GM12878 (cell line): ENCODE measurements at regions not wholly inside any gene's neighbourhood (a gene's known extent, or its start where the extent isn't known, plus 50 kb on each side); places are given as distances from the start of the nearest gene placed in this dataset.

Experiments used
- ATAC-seq: fragments of 200-7000 bp; cut with Tn5 transposase; 3 replicates; pipeline ENCODE4 v1.9.1; 2020; ENCODE audit warnings: mild to moderate bottlenecking, moderate library complexity
- BruUV-seq: library from RNA; stranded (reverse); fragments of 400-500 nt; replicated peaks from 2 replicates; lab custom pipeline; 2021; lab: Mats Ljungman, UMichigan
- CTCF ChIA-PET: fragments of 300-600 bp; sonication (Branson Sonifier 250); formaldehyde crosslinking; extraction: SDS; loops from one replicate; lab custom pipeline; 2021; ENCODE audit warnings: inconsistent platforms; lab: Yijun Ruan, JAX
- POLR2A ChIA-PET: fragments of 350-600 bp; formaldehyde crosslinking; extraction: SDS; loops from one replicate; lab custom pipeline; 2021; ENCODE audit warnings: inconsistent platforms; lab: Charles Lee
- RAD21 ChIA-PET: fragments of 300-600 bp; sonication (Branson Sonifier 250); formaldehyde crosslinking; loops from one replicate; lab custom pipeline; 2023; ENCODE audit warnings: antibody characterized with exemption; ENCODE audit not compliant: unreplicated experiment; lab: Charles Lee
- SMC1A ChIA-PET: fragments of 300-600 bp; sonication (Branson Sonifier 250); formaldehyde crosslinking; loops from one replicate; lab custom pipeline; 2023; ENCODE audit not compliant: unreplicated experiment, uncharacterized antibody; lab: Charles Lee
- DNase-seq: peaks from one replicate; pipeline ENCODE4 v3.0.0-alpha.2; 2011; ENCODE audit warnings: low read depth, low spot score
- FAIRE-seq: peaks from 3 replicates; lab custom pipeline; 2011; peaks lifted over from hg19 to GRCh38; lab: Jason Lieb, UNC
- H2AFZ ChIP-seq: 2 replicates; pipeline ENCODE4 v1.6.0; 2011; ENCODE audit warnings: low read depth, low read length, control low read depth; ENCODE audit not compliant: control insufficient read depth
- H3K27ac ChIP-seq: 2 replicates; pipeline ENCODE4 v1.5.1; 2011; ENCODE audit warnings: control low read depth; ENCODE audit not compliant: control insufficient read depth, insufficient read depth
- H3K27me3 ChIP-seq, 2 experiments: replicated peaks in 1 of 2; 2 replicates each; pipeline versions ENCODE4 v1.6.0 to v1.6.1; 2011; ENCODE audit warnings: low read length in 1 of 2; ENCODE audit not compliant: control insufficient read depth in 2 of 2, insufficient read depth in 2 of 2
- H3K36me3 ChIP-seq, 2 experiments: 2 replicates each; pipeline ENCODE4 v1.5.1; 2011; ENCODE audit warnings: low read length in 1 of 2; ENCODE audit not compliant: control insufficient read depth in 2 of 2, insufficient read depth in 2 of 2
- H3K4me1 ChIP-seq: 2 replicates; pipeline ENCODE4 v1.6.1; 2011; ENCODE audit warnings: mild to moderate bottlenecking, low read length, moderate library complexity, mixed read lengths; ENCODE audit not compliant: control insufficient read depth, insufficient read depth
- H3K4me2 ChIP-seq: 2 replicates; pipeline ENCODE4 v1.6.0; 2011; ENCODE audit warnings: control low read depth; ENCODE audit not compliant: control insufficient read depth, insufficient read depth
- H3K4me3 ChIP-seq: fragments of 200-600 bp; sonication (generic); 2 replicates; pipeline ENCODE4 v1.5.1; 2016
- H3K79me2 ChIP-seq: 2 replicates; pipeline ENCODE4 v1.6.0; 2011; ENCODE audit warnings: low read length; ENCODE audit not compliant: control insufficient read depth, insufficient read depth
- H3K9ac ChIP-seq: 2 replicates; pipeline ENCODE4 v1.8.0; 2011; ENCODE audit warnings: low read length, control low read depth, mixed read lengths; ENCODE audit not compliant: control insufficient read depth, insufficient read depth
- H3K9me3 ChIP-seq: replicated peaks from 3 replicates; pipeline ENCODE4 v1.5.1; 2011; ENCODE audit warnings: mild to moderate bottlenecking, low read length; ENCODE audit not compliant: control insufficient read depth, insufficient read depth
- H4K20me1 ChIP-seq: 2 replicates; pipeline ENCODE4 v1.6.0; 2011; ENCODE audit not compliant: control insufficient read depth, insufficient read depth
- BACH1 ChIP-seq: fragments of 450-650 bp; IDR thresholded peaks from 2 replicates; pipeline ENCODE4 v1.6.1; 2017; ENCODE audit warnings: mild to moderate bottlenecking, borderline replicate concordance
- BHLHE40 ChIP-seq, 2 experiments: fragments of 450-650 bp in 1 of 2; IDR thresholded peaks; 2 replicates each; pipeline ENCODE4 v1.6.1; 2011 to 2017; ENCODE audit warnings: low read depth in 2 of 2, borderline replicate concordance in 1 of 2, improper control_type of control experiment in 1 of 2, low read length in 1 of 2, mild to moderate bottlenecking in 1 of 2
- EED ChIP-seq: sonication (generic); IDR thresholded peaks from 2 replicates; pipeline ENCODE4 v1.6.1; 2016; ENCODE audit warnings: antibody characterized with exemption, low read depth
- FOXM1 ChIP-seq: IDR thresholded peaks from 2 replicates; pipeline ENCODE4 v1.6.1; 2012; ENCODE audit warnings: low read depth, mild to moderate bottlenecking, inconsistent platforms, low read length, moderate library complexity
- HDAC6 ChIP-seq: fragments of 200-600 bp; sonication (generic); IDR thresholded peaks from one replicate; pipeline ENCODE4 v1.8.0; 2017; ENCODE audit warnings: antibody characterized with exemption; ENCODE audit not compliant: unreplicated experiment
- JUND ChIP-seq: IDR thresholded peaks from 2 replicates; pipeline ENCODE4 v1.6.1; 2012; ENCODE audit warnings: low read depth, mild to moderate bottlenecking, low read length, improper control_type of control experiment, moderate library complexity
- NRF1 ChIP-seq: conservative IDR thresholded peaks from 2 replicates; pipeline ENCODE4 v1.6.1; 2011; ENCODE audit warnings: mild to moderate bottlenecking, low read depth, low read length, improper control_type of control experiment
- PML ChIP-seq: IDR thresholded peaks from 2 replicates; pipeline ENCODE4 v1.6.1; 2012; ENCODE audit warnings: low read length, inconsistent platforms
- RB1 ChIP-seq: fragments of 450-650 bp; formaldehyde crosslinking; IDR thresholded peaks from 2 replicates; pipeline ENCODE4 v1.6.1; 2017; ENCODE audit warnings: mild to moderate bottlenecking, borderline replicate concordance
- SIX5 ChIP-seq: IDR thresholded peaks from 2 replicates; pipeline ENCODE4 v1.6.1; 2011; ENCODE audit warnings: mild to moderate bottlenecking, low read depth, low read length, moderate library complexity; ENCODE audit not compliant: severe bottlenecking
- SP1 ChIP-seq: IDR thresholded peaks from one replicate; pipeline ENCODE4 v1.6.1; 2011; ENCODE audit warnings: low read depth, low read length
- STAT3 ChIP-seq: IDR thresholded peaks from 2 replicates; pipeline ENCODE4 v1.6.1; 2011; ENCODE audit warnings: low read depth, low read length, improper control_type of control experiment
- SUZ12 ChIP-seq: fragments of 200-600 bp; sonication (generic); IDR thresholded peaks from one replicate; pipeline ENCODE4 v1.6.1; 2018; ENCODE audit warnings: antibody characterized with exemption, mild to moderate bottlenecking; ENCODE audit not compliant: unreplicated experiment
- TAF1 ChIP-seq: IDR thresholded peaks from 2 replicates; pipeline ENCODE4 v1.6.1; 2011; ENCODE audit warnings: mild to moderate bottlenecking, low read depth, low read length, borderline replicate concordance
- WGBS: methylation state at CpG from one replicate; pipeline ENCODE4 v1.1.6; 2016; ENCODE audit warnings: low lambda C conversion rate; ENCODE audit not compliant: insufficient replicate concordance, insufficient coverage; ENCODE audit errors: missing lambda C conversion rate; 5-methylcytosine and 5-hydroxymethylcytosine counted together
- in situ Hi-C: fragments of 300-500 bp; cut with MboI; formaldehyde crosslinking; loops from 9 replicates; pipeline ENCODE4 v1.14.3; 2018; ENCODE audit warnings: mixed read lengths
- intact Hi-C: fragments of 100-400 bp; cut with micrococcal nuclease; formaldehyde crosslinking; loops from one replicate; pipeline ENCODE4 v1.14.2; 2022; ENCODE audit not compliant: unreplicated experiment
- TF ChIP-seq, protein P1 (sequence below): IDR thresholded peaks from 2 replicates; pipeline ENCODE4 v1.6.1; 2011; ENCODE audit warnings: mild to moderate bottlenecking, low read depth, low read length, moderate library complexity; ENCODE audit not compliant: insufficient replicate concordance
- TF ChIP-seq, protein P2 (sequence below): IDR thresholded peaks from 2 replicates; pipeline ENCODE4 v1.6.1; 2012; ENCODE audit warnings: low read depth, low read length, improper control_type of control experiment
- TF ChIP-seq, protein P3 (sequence below): fragments of 450-650 bp; IDR thresholded peaks from 2 replicates; pipeline ENCODE4 v1.6.1; 2017; ENCODE audit warnings: mild to moderate bottlenecking, low read depth, inconsistent platforms; ENCODE audit not compliant: poor library complexity, severe bottlenecking

DNA sequence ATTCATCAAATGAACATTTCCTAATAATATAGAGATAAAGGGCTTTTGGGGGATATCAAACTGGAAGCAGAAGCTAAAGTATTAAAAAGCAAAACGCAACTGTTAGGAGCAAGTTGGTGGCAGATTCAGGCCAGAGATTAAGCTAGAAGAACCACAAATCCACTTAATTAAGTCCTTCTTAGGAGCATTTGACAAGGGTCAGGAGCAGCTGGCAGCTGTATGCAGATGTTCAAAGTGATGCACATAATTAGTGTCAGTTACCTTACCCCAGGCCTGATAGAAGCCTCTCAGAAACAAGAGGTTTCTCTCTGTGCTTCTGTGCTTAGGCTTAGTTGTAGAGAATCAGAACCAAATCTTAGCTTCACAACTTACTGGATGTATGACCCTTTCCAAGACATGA is 546.5 kb upstream of the ANO5 start (continued):
- TF ChIP-seq SUZ12 (no peak), STAT3 (no peak)

DNA sequence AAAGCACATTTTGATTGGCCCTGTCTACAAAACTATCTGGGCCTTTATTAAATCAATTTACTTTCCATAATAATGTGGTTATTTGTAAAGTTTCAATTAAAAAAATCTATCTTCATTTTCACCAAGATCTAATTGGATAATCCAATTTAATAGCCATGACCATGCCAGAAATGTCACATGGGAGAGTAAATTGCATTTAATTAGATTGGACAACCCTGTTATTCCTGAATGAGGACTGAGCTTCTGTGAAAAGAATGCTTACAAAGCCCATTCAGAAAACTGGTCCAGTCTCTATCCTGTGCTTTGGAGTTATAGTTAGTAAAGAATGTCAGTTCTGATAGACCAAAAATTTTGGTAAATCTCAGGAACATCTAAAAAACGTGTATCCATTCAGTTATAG is 541.9 kb upstream of the ANO5 start:
- no peak overlapping the region for H3K4me2 ChIP-seq
- no peaks in the 10 kb centered on the region for H4K20me1 ChIP-seq
- no peak overlapping the region for H3K4me3 ChIP-seq
- H3K79me2 ChIP-seq, result no peaks in the 10 kb centered on the region
- no peak overlapping the region for H3K9ac ChIP-seq
- no peaks in the 10 kb centered on the region for H3K27me3 ChIP-seq
- FAIRE-seq (no peak), ATAC-seq (no peak), DNase-seq (no peak)
- no peaks in the 10 kb centered on the region for H3K4me1 ChIP-seq
- intact Hi-C loops (no loop called here), in situ Hi-C loops (no loop called here)
- no peak overlapping the region for H2AFZ ChIP-seq
- no peaks in the 10 kb centered on the region for H3K9me3 ChIP-seq
- TF ChIP-seq FOXM1 (no peak), SIX5 (no peak), SP1 (no peak), PML (no peak), NRF1 (no peak), RB1 (no peak), JUND (no peak), BHLHE40 (IDR thresholded peaks at IDR 0.05; ENCODE audit: borderline replicate concordance in 1 of 2, low read depth in 2 of 2, low read length in 1 of 2) (no peak), BACH1 (no peak), EED (no peak), TAF1 (no peak), HDAC6 (no peak)
- TF ChIP-seq, protein P1, sequence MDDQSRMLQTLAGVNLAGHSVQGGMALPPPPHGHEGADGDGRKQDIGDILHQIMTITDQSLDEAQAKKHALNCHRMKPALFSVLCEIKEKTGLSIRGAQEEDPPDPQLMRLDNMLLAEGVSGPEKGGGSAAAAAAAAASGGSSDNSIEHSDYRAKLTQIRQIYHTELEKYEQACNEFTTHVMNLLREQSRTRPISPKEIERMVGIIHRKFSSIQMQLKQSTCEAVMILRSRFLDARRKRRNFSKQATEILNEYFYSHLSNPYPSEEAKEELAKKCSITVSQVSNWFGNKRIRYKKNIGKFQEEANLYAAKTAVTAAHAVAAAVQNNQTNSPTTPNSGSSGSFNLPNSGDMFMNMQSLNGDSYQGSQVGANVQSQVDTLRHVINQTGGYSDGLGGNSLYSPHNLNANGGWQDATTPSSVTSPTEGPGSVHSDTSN, result no peak
- TF ChIP-seq, protein P2, sequence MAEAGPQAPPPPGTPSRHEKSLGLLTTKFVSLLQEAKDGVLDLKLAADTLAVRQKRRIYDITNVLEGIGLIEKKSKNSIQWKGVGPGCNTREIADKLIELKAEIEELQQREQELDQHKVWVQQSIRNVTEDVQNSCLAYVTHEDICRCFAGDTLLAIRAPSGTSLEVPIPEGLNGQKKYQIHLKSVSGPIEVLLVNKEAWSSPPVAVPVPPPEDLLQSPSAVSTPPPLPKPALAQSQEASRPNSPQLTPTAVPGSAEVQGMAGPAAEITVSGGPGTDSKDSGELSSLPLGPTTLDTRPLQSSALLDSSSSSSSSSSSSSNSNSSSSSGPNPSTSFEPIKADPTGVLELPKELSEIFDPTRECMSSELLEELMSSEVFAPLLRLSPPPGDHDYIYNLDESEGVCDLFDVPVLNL, result no peak
- TF ChIP-seq, protein P3, sequence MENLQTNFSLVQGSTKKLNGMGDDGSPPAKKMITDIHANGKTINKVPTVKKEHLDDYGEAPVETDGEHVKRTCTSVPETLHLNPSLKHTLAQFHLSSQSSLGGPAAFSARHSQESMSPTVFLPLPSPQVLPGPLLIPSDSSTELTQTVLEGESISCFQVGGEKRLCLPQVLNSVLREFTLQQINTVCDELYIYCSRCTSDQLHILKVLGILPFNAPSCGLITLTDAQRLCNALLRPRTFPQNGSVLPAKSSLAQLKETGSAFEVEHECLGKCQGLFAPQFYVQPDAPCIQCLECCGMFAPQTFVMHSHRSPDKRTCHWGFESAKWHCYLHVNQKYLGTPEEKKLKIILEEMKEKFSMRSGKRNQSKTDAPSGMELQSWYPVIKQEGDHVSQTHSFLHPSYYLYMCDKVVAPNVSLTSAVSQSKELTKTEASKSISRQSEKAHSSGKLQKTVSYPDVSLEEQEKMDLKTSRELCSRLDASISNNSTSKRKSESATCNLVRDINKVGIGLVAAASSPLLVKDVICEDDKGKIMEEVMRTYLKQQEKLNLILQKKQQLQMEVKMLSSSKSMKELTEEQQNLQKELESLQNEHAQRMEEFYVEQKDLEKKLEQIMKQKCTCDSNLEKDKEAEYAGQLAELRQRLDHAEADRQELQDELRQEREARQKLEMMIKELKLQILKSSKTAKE, result no peak
- WGBS, result 0% methylated on average over 1 of the region's 1 CpG
- H3K27ac ChIP-seq, result no peak overlapping the region
- ChIA-PET SMC1A (no interaction called here), CTCF (interaction anchor here (0.9 kb wide), 1 partner anchor 25 kb away, joined by 3 read pairs; no protein-coding TSS in a partner anchor), POLR2A (no interaction called here), RAD21 (no interaction called here)
- H3K36me3 ChIP-seq, result no peaks in the 10 kb centered on the region
- BruUV-seq, result no TSS peak
